HG02571 (cell line): ENCODE measurements at regions not wholly inside any gene's neighbourhood (a gene's known extent, or its start where the extent isn't known, plus 50 kb on each side); places are given as distances from the start of the nearest gene placed in this dataset.
"Not testable (repeated sequence)": the region's sequence is repeated elsewhere in the genome, so short reads cannot be mapped to it uniquely, and the experiment has no call there.

ENCODE experiments used
- ATAC-seq: cut with Tn5 transposase; IDR thresholded peaks from one replicate; pipeline ENCODE4 v1.9.1; 2021; ENCODE audit warnings: mild to moderate bottlenecking, moderate library complexity; ENCODE audit not compliant: unreplicated experiment

- ATAC-seq: no peak
These were observed 339.5 kb upstream of the NRP1 start for GRCh38 chr10:33673839-33674415.

- no peak for ATAC-seq
These were observed 335.4 kb upstream of the NRP1 start for GRCh38 chr10:33669904-33670303.

GRCh38 chr10:33666686-33667480 lies 332.4 kb upstream of the NRP1 start:
- ATAC-seq: no peak

GRCh38 chr10:33665501-33665900 lies 331.0 kb upstream of the NRP1 start:
- no peak for ATAC-seq

DNA sequence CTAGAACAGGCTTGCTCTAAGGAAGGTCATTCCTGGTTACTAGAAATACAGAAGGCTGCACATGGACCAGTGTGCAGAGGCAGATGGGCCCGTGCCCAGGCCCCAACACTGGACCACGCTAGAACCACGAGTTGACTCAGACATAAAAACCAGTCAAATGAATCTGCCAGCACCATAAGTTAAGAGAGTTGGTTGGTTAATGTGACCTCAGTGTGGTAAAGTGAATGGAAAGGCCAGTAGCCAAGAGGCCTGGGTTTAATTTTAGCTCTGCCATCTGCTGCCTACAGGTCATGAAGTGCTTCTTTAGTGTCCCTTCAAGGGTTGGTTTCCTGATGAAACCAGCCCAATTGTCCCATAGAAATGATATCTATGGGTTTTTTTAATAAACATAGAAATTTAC lies 329.6 kb upstream of the NRP1 start:
- ATAC-seq: no peak

GRCh38 chr10:33661580-33662336 lies 327.3 kb upstream of the NRP1 start:
- ATAC-seq: no peak

DNA sequence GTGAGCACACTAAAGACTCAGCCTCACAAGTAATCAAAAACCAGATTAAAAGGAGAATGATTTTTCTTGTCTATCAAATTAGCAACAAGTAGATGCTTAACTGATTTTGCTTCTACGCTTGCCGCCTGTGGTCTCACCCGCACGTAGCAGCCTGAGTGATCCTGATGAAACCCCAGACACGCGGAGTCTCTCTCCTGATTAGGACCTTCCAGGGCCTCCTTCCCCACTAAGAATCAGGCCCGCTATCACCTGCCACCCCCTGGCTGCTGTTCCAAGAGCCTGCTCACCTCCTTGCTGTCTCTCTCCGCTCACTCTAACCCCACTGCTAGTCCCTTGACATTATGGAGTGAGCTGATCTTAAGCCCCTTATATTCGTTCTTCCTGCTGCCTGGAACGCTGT lies 325.9 kb upstream of the NRP1 start:
- ATAC-seq: no peak

GRCh38 chr10:33657913-33658312 lies 323.4 kb upstream of the NRP1 start:
- no peak for ATAC-seq

- ATAC-seq: no peak
These were observed 322.9 kb upstream of the NRP1 start for GRCh38 chr10:33657154-33657908.

DNA sequence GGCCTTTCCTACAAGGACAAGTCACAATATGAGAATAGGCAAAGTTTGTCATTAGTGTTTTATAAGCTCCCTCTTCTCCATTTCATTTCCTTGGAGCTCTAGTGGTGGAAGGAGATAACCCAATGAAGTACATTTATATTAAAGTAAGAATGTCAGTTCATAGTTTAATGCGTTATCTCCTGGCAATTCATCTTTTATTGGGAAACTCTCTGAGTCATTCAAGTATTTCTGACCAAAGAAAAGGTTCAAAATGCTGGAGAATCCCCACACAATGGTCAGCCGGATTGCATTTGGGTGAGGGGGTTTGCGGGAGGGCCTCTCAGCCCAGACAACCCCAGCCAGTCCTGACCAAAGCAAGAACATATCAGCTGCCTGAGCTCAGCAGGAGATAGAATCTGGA lies 321.5 kb upstream of the NRP1 start:
- ATAC-seq: no peak

DNA sequence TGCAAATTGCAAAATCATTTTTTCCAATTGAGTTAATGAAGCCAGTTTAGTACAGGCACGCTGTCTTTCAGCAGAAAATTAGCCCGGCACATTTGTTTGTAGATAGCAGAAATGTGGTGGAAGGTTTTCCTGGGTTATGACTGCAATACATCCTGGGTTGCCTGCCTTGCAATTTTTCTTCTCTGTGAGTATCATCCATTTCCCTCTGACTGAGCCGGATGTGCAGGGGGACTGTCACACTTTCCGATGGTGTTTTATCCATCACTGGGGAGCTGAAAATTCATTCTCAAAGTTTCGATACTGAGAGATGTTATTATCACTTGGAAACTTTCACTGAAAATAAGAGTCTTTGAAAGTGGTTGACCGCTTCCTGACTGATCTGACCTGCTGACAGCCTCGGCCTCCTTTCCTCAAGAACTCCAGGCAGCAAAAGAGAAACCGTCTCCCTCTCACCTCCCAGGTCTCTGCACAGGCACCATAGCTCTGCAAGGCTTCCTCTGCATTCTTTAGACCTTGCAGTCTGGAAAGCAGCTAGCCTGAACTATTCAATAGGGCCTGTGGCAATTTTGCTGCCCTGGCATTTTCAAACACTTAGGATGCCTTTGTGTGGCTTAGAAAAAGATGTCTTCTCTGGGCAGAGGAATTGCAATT lies 320.8 kb upstream of the NRP1 start:
- ATAC-seq: no peak

DNA sequence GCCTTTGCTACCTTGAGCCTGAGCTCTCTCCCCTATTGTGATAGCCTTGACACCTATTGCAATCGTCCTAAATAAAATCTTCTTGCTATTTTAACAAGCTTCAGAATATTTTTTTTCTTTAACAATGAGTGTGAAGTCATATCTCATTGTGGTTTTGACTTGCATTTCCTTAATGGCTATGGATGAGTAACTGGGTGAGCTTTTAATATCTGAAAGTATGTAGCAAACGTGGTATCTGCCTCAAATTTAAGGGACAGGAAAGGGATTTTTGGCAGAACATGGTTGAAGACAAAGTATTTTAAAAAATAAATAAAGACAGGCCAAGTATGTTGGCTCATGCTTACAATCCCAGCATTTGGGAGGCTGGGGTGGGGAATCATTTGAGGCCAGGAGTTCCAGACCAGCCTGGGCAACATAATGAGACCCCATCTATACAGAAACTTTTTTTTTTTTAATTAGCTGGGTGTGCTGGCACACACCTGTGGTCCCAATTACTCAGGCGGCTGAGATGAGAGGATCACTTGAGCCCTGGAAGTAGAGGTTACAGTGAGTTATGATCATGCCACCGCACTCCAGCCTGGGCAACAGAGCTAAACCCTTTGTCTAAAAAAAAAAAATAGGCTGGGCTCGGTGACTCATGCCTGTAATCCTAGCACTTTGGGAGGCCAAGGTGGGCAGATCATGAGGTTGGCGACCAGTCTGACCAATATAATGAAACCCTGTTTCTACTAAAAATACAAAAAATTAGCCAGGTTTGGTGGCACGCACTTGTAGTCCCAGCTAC lies 319.3 kb upstream of the NRP1 start:
- no peak for ATAC-seq

DNA sequence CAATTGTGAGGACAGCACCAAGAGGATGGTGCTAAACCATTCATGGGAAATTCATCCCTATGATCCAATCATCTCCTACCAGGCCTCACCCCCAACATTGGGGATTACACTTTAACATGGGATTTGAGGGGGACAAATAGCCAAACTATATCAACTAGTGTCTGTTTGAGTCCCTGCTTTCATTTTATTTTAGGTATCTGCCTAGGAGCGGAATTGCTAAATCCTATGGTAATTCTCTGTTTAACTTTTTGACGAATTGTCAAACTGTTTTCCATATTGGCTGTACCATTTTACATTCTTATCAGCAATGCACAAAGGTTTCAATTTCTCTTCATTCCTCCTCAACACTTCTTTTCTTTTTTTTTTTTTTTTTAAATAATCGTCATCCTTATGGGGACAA lies 318.4 kb upstream of the NRP1 start:
- ATAC-seq: no peak

DNA sequence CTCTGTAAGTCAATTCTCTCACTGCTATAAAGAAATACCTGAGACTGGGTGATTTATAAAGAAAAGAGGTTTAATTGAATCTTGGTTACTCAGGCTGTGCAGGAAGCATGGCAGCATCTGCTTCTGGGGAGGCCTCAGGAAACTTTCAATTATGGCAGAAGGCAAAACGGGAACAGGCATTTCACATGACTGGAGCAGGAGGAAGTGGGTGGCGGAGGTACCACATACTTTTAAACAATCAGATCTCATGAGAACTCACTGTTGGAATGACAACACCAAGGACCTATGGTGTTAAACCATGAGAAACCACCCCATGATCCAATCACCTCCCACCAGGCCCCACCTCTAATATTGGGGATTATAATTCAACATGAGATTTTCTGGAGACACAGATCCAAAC lies 315.7 kb upstream of the NRP1 start:
- not testable (repeated sequence) for ATAC-seq

- no peak for ATAC-seq
These were observed 308.6 kb upstream of the NRP1 start for GRCh38 chr10:33643042-33643441.

DNA sequence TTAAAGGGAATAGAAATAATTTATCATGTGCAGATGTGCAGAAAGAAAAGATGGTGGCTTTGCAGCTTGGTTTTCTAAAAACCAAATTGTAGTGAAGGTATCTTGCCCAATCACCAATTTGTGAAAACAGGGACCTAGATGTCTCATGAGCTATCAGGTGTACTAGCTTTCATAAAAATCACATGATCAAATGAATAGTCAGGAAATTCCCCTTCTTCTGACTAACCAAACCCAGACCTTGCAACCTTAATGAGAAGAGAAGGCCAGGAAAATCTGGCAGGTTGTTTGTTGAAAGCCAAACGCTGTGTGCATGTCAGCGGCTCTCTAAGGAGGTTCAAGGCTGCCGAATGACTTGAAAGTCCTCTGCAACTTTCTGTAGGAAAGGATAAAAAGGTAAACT lies 304.4 kb upstream of the NRP1 start:
- no peak for ATAC-seq

GRCh38 chr10:33638374-33638773 lies 303.9 kb upstream of the NRP1 start:
- no peak for ATAC-seq

DNA sequence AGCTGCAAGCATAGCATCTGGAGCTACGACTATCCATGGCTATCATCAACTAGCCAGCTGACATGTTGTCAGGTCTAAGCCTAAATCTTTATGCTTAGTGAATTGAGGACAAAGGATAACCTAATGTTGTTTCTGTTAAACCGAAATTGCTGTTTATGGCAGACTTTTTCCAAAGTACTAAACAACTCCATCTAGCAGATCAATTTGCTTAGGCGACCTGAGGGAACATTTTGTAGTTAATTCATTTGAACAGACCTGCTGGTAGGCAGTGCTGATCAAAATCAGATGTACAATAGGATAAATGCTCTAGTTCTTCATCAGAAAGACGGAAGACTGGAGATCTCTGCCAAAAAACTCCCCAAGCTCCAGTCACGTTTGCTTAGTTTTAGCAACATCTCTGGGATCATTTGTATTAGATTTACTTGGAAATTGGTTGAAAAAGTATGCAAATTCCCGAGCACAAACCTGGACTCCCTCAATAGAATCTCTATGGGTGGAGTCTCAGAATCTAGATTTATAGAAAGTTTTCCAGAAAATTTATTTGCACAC lies 301.6 kb upstream of the NRP1 start:
- ATAC-seq: no peak

DNA sequence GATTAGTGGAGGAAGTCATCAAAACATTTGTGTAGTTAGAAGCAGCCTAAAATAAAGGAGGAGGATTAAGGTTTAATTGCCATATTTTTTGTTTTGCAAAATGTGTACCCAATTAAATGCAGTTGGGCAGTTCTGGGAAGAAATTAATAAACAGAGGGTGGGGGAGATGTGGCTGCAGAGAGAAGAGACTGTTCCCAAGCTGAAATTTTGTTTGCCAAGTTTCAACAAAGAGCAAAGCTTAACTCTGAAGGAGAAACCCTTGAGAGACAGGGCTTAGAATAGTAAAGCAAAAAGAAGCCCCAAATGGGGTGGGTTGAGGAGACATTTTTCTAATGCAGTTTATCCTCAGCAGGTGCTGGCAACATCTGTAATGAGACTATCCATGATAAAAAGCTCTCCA lies 298.0 kb upstream of the NRP1 start:
- no peak for ATAC-seq

- no peak for ATAC-seq
These were observed 297.5 kb upstream of the NRP1 start for GRCh38 chr10:33631991-33632390.
